ENCODE measurements at regions not wholly inside any gene's neighbourhood (a gene's known extent, or its start where the extent isn't known, plus 50 kb on each side); places are given as distances from the start of the nearest gene placed in this dataset.

DNA sequence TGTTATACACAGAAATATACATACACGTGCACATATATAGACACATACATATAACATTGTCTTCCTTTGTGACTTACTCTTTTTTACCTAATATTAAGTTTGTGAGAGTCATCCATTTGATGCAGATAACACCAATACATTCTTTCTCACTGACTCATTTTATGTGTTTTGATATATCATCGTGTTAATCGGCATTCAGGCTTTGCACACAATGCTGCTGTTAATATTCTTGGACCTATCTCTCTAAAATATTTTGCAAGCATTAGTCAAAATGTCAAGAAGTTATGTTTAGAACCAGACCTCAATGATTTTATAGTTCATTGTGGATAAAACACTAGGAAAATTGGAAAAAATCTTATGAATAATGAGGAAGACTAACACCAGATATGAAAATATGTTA is 441.1 kb downstream of the LRATD1 start:
- TF ChIP-seq, protein P1, sequence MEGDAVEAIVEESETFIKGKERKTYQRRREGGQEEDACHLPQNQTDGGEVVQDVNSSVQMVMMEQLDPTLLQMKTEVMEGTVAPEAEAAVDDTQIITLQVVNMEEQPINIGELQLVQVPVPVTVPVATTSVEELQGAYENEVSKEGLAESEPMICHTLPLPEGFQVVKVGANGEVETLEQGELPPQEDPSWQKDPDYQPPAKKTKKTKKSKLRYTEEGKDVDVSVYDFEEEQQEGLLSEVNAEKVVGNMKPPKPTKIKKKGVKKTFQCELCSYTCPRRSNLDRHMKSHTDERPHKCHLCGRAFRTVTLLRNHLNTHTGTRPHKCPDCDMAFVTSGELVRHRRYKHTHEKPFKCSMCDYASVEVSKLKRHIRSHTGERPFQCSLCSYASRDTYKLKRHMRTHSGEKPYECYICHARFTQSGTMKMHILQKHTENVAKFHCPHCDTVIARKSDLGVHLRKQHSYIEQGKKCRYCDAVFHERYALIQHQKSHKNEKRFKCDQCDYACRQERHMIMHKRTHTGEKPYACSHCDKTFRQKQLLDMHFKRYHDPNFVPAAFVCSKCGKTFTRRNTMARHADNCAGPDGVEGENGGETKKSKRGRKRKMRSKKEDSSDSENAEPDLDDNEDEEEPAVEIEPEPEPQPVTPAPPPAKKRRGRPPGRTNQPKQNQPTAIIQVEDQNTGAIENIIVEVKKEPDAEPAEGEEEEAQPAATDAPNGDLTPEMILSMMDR (IDR thresholded peaks at IDR 0.05 in 4 of 5, conservative IDR thresholded peaks at IDR 0.05 in 1 of 5), result no peak
- TF ChIP-seq POLR2A (IDR thresholded peaks at IDR 0.05), result no peak

Data from gastrocnemius medialis (tissue), 4 donors.